A673 (cell line): ENCODE measurements at regions not wholly inside any gene's neighbourhood (a gene's known extent, or its start where the extent isn't known, plus 50 kb on each side); places are given as distances from the start of the nearest gene placed in this dataset.

Source experiments
- EZH2 ChIP-seq: fragments of 200-600 bp; sonication (generic); IDR thresholded peaks from 2 replicates; pipeline ENCODE4 v1.6.1; 2017; ENCODE audit warnings: borderline replicate concordance, low read depth, mild to moderate bottlenecking, mixed read lengths, antibody characterized with exemption, low read length; ENCODE audit not compliant: poor library complexity, severe bottlenecking
- TF ChIP-seq, protein P1 (sequence below): fragments of 300-800, 200-600 bp; sonication (generic); conservative IDR thresholded peaks from 2 replicates; pipeline ENCODE4 v1.5.1; 2017; ENCODE audit warnings: low read depth, mild to moderate bottlenecking, antibody characterized with exemption, low read length, moderate library complexity, mixed read lengths

DNA sequence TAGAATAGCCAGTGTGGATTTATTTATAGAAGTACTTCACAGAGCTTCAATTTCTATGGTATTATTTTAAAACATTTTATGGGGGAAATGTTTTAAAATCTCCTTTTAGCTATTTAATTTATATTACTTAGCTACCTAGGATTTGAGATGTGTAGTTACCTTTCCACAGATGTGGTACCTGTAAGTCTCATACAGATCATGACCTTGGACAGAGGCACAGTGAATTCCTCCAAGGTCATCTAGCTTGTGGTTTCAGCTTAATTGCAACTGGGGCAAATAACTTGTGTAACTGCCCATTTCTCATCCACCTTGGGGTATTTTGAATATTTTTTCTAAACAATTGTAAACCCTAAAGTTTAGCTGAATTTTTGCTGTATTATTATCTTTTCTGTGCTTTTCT, 89.2 kb downstream of the DMRTA1 start:
- TF ChIP-seq, protein P1, sequence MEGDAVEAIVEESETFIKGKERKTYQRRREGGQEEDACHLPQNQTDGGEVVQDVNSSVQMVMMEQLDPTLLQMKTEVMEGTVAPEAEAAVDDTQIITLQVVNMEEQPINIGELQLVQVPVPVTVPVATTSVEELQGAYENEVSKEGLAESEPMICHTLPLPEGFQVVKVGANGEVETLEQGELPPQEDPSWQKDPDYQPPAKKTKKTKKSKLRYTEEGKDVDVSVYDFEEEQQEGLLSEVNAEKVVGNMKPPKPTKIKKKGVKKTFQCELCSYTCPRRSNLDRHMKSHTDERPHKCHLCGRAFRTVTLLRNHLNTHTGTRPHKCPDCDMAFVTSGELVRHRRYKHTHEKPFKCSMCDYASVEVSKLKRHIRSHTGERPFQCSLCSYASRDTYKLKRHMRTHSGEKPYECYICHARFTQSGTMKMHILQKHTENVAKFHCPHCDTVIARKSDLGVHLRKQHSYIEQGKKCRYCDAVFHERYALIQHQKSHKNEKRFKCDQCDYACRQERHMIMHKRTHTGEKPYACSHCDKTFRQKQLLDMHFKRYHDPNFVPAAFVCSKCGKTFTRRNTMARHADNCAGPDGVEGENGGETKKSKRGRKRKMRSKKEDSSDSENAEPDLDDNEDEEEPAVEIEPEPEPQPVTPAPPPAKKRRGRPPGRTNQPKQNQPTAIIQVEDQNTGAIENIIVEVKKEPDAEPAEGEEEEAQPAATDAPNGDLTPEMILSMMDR, result no peak
- TF ChIP-seq EZH2, result no peak
